NCI-H2029 (cell line): ENCODE measurements at regions not wholly inside any gene's neighbourhood (a gene's known extent, or its start where the extent isn't known, plus 50 kb on each side); places are given as distances from the start of the nearest gene placed in this dataset.
"Not testable (repeated sequence)": the region's sequence is repeated elsewhere in the genome, so short reads cannot be mapped to it uniquely, and the experiment has no call there.

ENCODE experiments used
- DNase-seq: peaks from one replicate; lab custom pipeline; 2025; lab: John Stamatoyannopoulos, UW

GRCh38 chr11:134665571-134666270, 253.7 kb upstream of the B3GAT1 start:
- no peak for DNase-seq

- DNase-seq, result no peak
These were observed 253.1 kb upstream of the B3GAT1 start for GRCh38 chr11:134665188-134665535.

GRCh38 chr11:134664447-134665187, 252.6 kb upstream of the B3GAT1 start:
- DNase-seq, result no peak

GRCh38 chr11:134663506-134664313, 251.7 kb upstream of the B3GAT1 start:
- DNase-seq, result no peak

- no peak for DNase-seq
These were observed 250.8 kb upstream of the B3GAT1 start for GRCh38 chr11:134662629-134663360.

GRCh38 chr11:134661660-134662059, 249.6 kb upstream of the B3GAT1 start:
- DNase-seq, result no peak

GRCh38 chr11:134660416-134660815, 248.4 kb upstream of the B3GAT1 start:
- no peak for DNase-seq

- DNase-seq, result no peak
These were observed 247.8 kb upstream of the B3GAT1 start for GRCh38 chr11:134659882-134660281.

GRCh38 chr11:134658481-134659225, 246.6 kb upstream of the B3GAT1 start:
- DNase-seq, result no peak

- no peak for DNase-seq
These were observed 245.6 kb upstream of the B3GAT1 start for GRCh38 chr11:134657631-134658030.

GRCh38 chr11:134656861-134657540, 245.0 kb upstream of the B3GAT1 start:
- no peak for DNase-seq

- not testable (repeated sequence) for DNase-seq
These were observed 244.2 kb upstream of the B3GAT1 start for GRCh38 chr11:134656086-134656840.

- no peak for DNase-seq
These were observed 243.3 kb upstream of the B3GAT1 start for GRCh38 chr11:134655189-134655989.

GRCh38 chr11:134654161-134654915, 242.3 kb upstream of the B3GAT1 start:
- DNase-seq, result no peak

- no peak for DNase-seq
These were observed 240.7 kb upstream of the B3GAT1 start for GRCh38 chr11:134652586-134653255.

- DNase-seq, result no peak
These were observed 235.2 kb upstream of the B3GAT1 start for GRCh38 chr11:134647066-134647743.

- no peak for DNase-seq
These were observed 234.5 kb upstream of the B3GAT1 start for GRCh38 chr11:134646561-134646960.
